ENCODE measurements at regions not wholly inside any gene's neighbourhood (a gene's known extent, or its start where the extent isn't known, plus 50 kb on each side); places are given as distances from the start of the nearest gene placed in this dataset.
"Not testable (repeated sequence)": the region's sequence is repeated elsewhere in the genome, so short reads cannot be mapped to it uniquely, and the experiment has no call there.

- WGBS, result 95% methylated on average over 2 of the region's 5 CpGs
- H3K4me2 ChIP-seq (ENCODE audit: low read length, poor library complexity, severe bottlenecking), result not testable (repeated sequence)
Measured at GRCh38 chr6:60723935-60724334, 1562.1 kb downstream of the KHDRBS2 start.

GRCh38 chr6:60695232-60695631, 1590.8 kb downstream of the KHDRBS2 start:
- Histone ChIP-seq H2BK120ac (ENCODE audit: low read depth, low read length) (no peak overlapping the region), H4K8ac (ENCODE audit: low read length) (no peak overlapping the region), H3K4me3 (ENCODE audit: insufficient read depth in 1 of 2, low read depth in 1 of 2, low read length in 2 of 2) (no peak overlapping the region), H3K27me3 (ENCODE audit: control insufficient read depth in 1 of 2, insufficient read depth in 1 of 2, low read length in 2 of 2) (no peaks in the 10 kb centered on the region), H3K27ac (ENCODE audit: low read length, poor library complexity, severe bottlenecking) (no peak overlapping the region), H3K9me3 (ENCODE audit: control insufficient read depth, low read length) (peaks cover 11% of the 10 kb centered on the region), H3K79me1 (replicated peaks; ENCODE audit: low read length, poor library complexity, severe bottlenecking) (no peaks in the 10 kb centered on the region), H3K4ac (ENCODE audit: low read depth in 1 of 2, low read length in 2 of 2) (no peak overlapping the region), H3K14ac (ENCODE audit: low read length in 2 of 2) (no peak overlapping the region), H2BK15ac (ENCODE audit: low read depth, poor library complexity, severe bottlenecking) (no peak overlapping the region), H3K9ac (ENCODE audit: low read length) (no peak overlapping the region), H2BK12ac (ENCODE audit: low read length in 2 of 2) (no peak overlapping the region), H2AK5ac (ENCODE audit: low read length, severe bottlenecking) (no peak overlapping the region), H4K91ac (ENCODE audit: low read length) (no peak overlapping the region), H2AFZ (ENCODE audit: low read depth, low read length) (no peak overlapping the region), H2BK5ac (ENCODE audit: low read depth, low read length, poor library complexity, severe bottlenecking) (no peak overlapping the region), H3K4me1 (ENCODE audit: control insufficient read depth, insufficient read depth, low read depth, low read length) (no peaks in the 10 kb centered on the region), H3K18ac (ENCODE audit: low read depth in 1 of 2, low read length in 2 of 2) (no peak overlapping the region), H3K36me3 (ENCODE audit: control insufficient read depth in 1 of 2, insufficient read depth in 2 of 2, low read depth in 1 of 2, low read length in 2 of 2) (no peaks in the 10 kb centered on the region), H3K23ac (ENCODE audit: low read length in 2 of 2) (no peak overlapping the region), H3K4me2 (ENCODE audit: low read length, poor library complexity, severe bottlenecking) (no peak overlapping the region)
- 84% methylated on average over 4 of the region's 4 CpGs for WGBS
- DNase-seq, result no peak

More at GRCh38 chr6:60723935-60724334, 1562.1 kb downstream of the KHDRBS2 start:
- not testable (repeated sequence) for H3K79me1 ChIP-seq (replicated peaks; ENCODE audit: low read length, poor library complexity, severe bottlenecking); H2AK5ac ChIP-seq (ENCODE audit: low read length, severe bottlenecking); H3K18ac ChIP-seq (ENCODE audit: low read depth in 1 of 2, low read length in 2 of 2); H2BK15ac ChIP-seq (ENCODE audit: low read depth, poor library complexity, severe bottlenecking); H2BK5ac ChIP-seq (ENCODE audit: low read depth, low read length, poor library complexity, severe bottlenecking); H2BK120ac ChIP-seq (ENCODE audit: low read depth, low read length); H3K4me1 ChIP-seq (ENCODE audit: control insufficient read depth, insufficient read depth, low read depth, low read length); H2AFZ ChIP-seq (ENCODE audit: low read depth, low read length); H3K4me3 ChIP-seq (ENCODE audit: insufficient read depth in 1 of 2, low read depth in 1 of 2, low read length in 2 of 2); DNase-seq; H4K91ac ChIP-seq (ENCODE audit: low read length); H3K14ac ChIP-seq (ENCODE audit: low read length in 2 of 2); H3K36me3 ChIP-seq (ENCODE audit: control insufficient read depth in 1 of 2, insufficient read depth in 2 of 2, low read depth in 1 of 2, low read length in 2 of 2); H3K27me3 ChIP-seq (ENCODE audit: control insufficient read depth in 1 of 2, insufficient read depth in 1 of 2, low read length in 2 of 2); H2BK12ac ChIP-seq (ENCODE audit: low read length in 2 of 2); H3K9ac ChIP-seq (ENCODE audit: low read length); H3K23ac ChIP-seq (ENCODE audit: low read length in 2 of 2); H4K8ac ChIP-seq (ENCODE audit: low read length); H3K4ac ChIP-seq (ENCODE audit: low read depth in 1 of 2, low read length in 2 of 2); H3K27ac ChIP-seq (ENCODE audit: low read length, poor library complexity, severe bottlenecking); H3K9me3 ChIP-seq (ENCODE audit: control insufficient read depth, low read length)

- no peaks in the 10 kb centered on the region for H3K4me1 ChIP-seq (ENCODE audit: control insufficient read depth, insufficient read depth, low read depth, low read length)
- H2AFZ ChIP-seq (ENCODE audit: low read depth, low read length), result no peak overlapping the region
- no peak overlapping the region for H2BK5ac ChIP-seq (ENCODE audit: low read depth, low read length, poor library complexity, severe bottlenecking)
- no peak overlapping the region for H3K4me3 ChIP-seq (ENCODE audit: insufficient read depth in 1 of 2, low read depth in 1 of 2, low read length in 2 of 2)
- no peak overlapping the region for H4K8ac ChIP-seq (ENCODE audit: low read length)
- no peaks in the 10 kb centered on the region for H3K36me3 ChIP-seq (ENCODE audit: control insufficient read depth in 1 of 2, insufficient read depth in 2 of 2, low read depth in 1 of 2, low read length in 2 of 2)
- H3K14ac ChIP-seq (ENCODE audit: low read length in 2 of 2), result no peak overlapping the region
- no peaks in the 10 kb centered on the region for H3K27me3 ChIP-seq (ENCODE audit: control insufficient read depth in 1 of 2, insufficient read depth in 1 of 2, low read length in 2 of 2)
- H3K9me3 ChIP-seq (ENCODE audit: control insufficient read depth, low read length), result peaks cover 26% of the 10 kb centered on the region
- no peak overlapping the region for H3K4ac ChIP-seq (ENCODE audit: low read depth in 1 of 2, low read length in 2 of 2)
- H3K4me2 ChIP-seq (ENCODE audit: low read length, poor library complexity, severe bottlenecking), result no peak overlapping the region
- no peak overlapping the region for H2BK120ac ChIP-seq (ENCODE audit: low read depth, low read length)
- H2AK5ac ChIP-seq (ENCODE audit: low read length, severe bottlenecking), result no peak overlapping the region
- no peak overlapping the region for H3K18ac ChIP-seq (ENCODE audit: low read depth in 1 of 2, low read length in 2 of 2)
- H3K79me1 ChIP-seq (replicated peaks; ENCODE audit: low read length, poor library complexity, severe bottlenecking), result no peaks in the 10 kb centered on the region
- no peak overlapping the region for H2BK15ac ChIP-seq (ENCODE audit: low read depth, poor library complexity, severe bottlenecking)
- H2BK12ac ChIP-seq (ENCODE audit: low read length in 2 of 2), result no peak overlapping the region
- no peak overlapping the region for H3K9ac ChIP-seq (ENCODE audit: low read length)
- no peak for DNase-seq
- no peak overlapping the region for H4K91ac ChIP-seq (ENCODE audit: low read length)
- no peak overlapping the region for H3K23ac ChIP-seq (ENCODE audit: low read length in 2 of 2)
- no peak overlapping the region for H3K27ac ChIP-seq (ENCODE audit: low read length, poor library complexity, severe bottlenecking)
- WGBS, result no CpG with 5 or more reads among the region's 1 CpG
Measured at GRCh38 chr6:60687085-60687484, 1598.9 kb downstream of the KHDRBS2 start.

- no peak overlapping the region for H3K4me3 ChIP-seq (ENCODE audit: insufficient read depth in 1 of 2, low read depth in 1 of 2, low read length in 2 of 2)
- no peak overlapping the region for H2AFZ ChIP-seq (ENCODE audit: low read depth, low read length)
- H3K79me1 ChIP-seq (replicated peaks; ENCODE audit: low read length, poor library complexity, severe bottlenecking), result no peaks in the 10 kb centered on the region
- no peak overlapping the region for H3K14ac ChIP-seq (ENCODE audit: low read length in 2 of 2)
- no peak overlapping the region for H2BK15ac ChIP-seq (ENCODE audit: low read depth, poor library complexity, severe bottlenecking)
- no peak overlapping the region for H4K8ac ChIP-seq (ENCODE audit: low read length)
- no peak overlapping the region for H2AK5ac ChIP-seq (ENCODE audit: low read length, severe bottlenecking)
- no peak overlapping the region for H4K91ac ChIP-seq (ENCODE audit: low read length)
- H3K9me3 ChIP-seq (ENCODE audit: control insufficient read depth, low read length), result peaks cover 27% of the 10 kb centered on the region
- no peak overlapping the region for H3K9ac ChIP-seq (ENCODE audit: low read length)
- no peak overlapping the region for H3K23ac ChIP-seq (ENCODE audit: low read length in 2 of 2)
- H3K18ac ChIP-seq (ENCODE audit: low read depth in 1 of 2, low read length in 2 of 2), result no peak overlapping the region
- no peaks in the 10 kb centered on the region for H3K27me3 ChIP-seq (ENCODE audit: control insufficient read depth in 1 of 2, insufficient read depth in 1 of 2, low read length in 2 of 2)
- no peak overlapping the region for H2BK120ac ChIP-seq (ENCODE audit: low read depth, low read length)
- H3K4ac ChIP-seq (ENCODE audit: low read depth in 1 of 2, low read length in 2 of 2), result no peak overlapping the region
- no peak overlapping the region for H2BK12ac ChIP-seq (ENCODE audit: low read length in 2 of 2)
- H2BK5ac ChIP-seq (ENCODE audit: low read depth, low read length, poor library complexity, severe bottlenecking), result no peak overlapping the region
- no peak overlapping the region for H3K27ac ChIP-seq (ENCODE audit: low read length, poor library complexity, severe bottlenecking)
- H3K4me1 ChIP-seq (ENCODE audit: control insufficient read depth, insufficient read depth, low read depth, low read length), result no peaks in the 10 kb centered on the region
- no peaks in the 10 kb centered on the region for H3K36me3 ChIP-seq (ENCODE audit: control insufficient read depth in 1 of 2, insufficient read depth in 2 of 2, low read depth in 1 of 2, low read length in 2 of 2)
- H3K4me2 ChIP-seq (ENCODE audit: low read length, poor library complexity, severe bottlenecking), result no peak overlapping the region
- DNase-seq, result no peak
Measured at GRCh38 chr6:60681806-60682205, 1604.2 kb downstream of the KHDRBS2 start.

Data from mesenchymal stem cell (in vitro differentiated cells and primary cell).